ENCODE measurements at regions not wholly inside any gene's neighbourhood (a gene's known extent, or its start where the extent isn't known, plus 50 kb on each side); places are given as distances from the start of the nearest gene placed in this dataset.
"Not testable (repeated sequence)": the region's sequence is repeated elsewhere in the genome, so short reads cannot be mapped to it uniquely, and the experiment has no call there.

DNA sequence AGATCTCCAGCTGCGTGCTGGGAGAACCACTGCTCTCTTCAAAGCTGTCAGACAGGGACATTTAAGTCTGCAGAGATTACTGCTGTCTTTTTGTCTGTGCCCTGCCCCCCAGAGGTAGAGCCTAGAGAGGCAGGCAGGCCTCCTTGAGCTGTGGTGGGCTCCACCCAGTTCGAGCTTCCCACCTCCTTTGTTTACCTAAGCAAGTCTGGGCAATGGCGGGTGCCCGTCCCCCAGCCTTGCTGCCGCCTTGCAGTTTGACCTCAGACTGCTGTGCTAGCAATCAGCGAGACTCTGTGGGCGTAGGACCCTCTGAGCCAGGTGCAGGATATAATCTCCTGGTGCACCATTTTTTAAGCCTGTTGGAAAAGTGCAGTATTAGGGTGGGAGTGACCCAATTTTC is 128.6 kb downstream of the ACTR3 start:
- DNase-seq (ENCODE audit: low spot score); H3K4me3 ChIP-seq; H3K27ac ChIP-seq: not testable (repeated sequence)

DNA sequence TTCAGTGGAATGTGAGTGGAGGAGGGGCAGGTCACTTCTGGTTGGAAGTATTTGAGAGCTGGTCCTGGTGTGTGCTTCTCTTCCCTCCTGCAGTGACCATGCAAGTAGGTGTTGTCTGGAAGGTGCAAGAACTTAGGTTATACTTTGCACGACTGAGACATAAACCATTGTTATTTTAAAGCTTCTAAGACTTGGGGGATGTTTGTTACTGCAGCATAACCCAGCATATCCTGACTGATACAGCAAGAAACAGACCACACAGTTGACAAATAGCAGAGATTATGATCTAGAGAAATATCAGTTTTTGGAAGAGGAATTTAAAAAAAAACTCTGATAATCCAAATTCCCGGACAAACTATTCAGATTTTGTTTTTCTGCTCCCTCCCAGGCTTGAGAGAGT is 130.8 kb downstream of the ACTR3 start:
- TF ChIP-seq, protein P1, sequence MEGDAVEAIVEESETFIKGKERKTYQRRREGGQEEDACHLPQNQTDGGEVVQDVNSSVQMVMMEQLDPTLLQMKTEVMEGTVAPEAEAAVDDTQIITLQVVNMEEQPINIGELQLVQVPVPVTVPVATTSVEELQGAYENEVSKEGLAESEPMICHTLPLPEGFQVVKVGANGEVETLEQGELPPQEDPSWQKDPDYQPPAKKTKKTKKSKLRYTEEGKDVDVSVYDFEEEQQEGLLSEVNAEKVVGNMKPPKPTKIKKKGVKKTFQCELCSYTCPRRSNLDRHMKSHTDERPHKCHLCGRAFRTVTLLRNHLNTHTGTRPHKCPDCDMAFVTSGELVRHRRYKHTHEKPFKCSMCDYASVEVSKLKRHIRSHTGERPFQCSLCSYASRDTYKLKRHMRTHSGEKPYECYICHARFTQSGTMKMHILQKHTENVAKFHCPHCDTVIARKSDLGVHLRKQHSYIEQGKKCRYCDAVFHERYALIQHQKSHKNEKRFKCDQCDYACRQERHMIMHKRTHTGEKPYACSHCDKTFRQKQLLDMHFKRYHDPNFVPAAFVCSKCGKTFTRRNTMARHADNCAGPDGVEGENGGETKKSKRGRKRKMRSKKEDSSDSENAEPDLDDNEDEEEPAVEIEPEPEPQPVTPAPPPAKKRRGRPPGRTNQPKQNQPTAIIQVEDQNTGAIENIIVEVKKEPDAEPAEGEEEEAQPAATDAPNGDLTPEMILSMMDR (IDR thresholded peaks at IDR 0.05) = no peak
- H3K4me3 ChIP-seq = no peak overlapping the region
- no peak for DNase-seq (ENCODE audit: low spot score)
- no peak overlapping the region for H3K27ac ChIP-seq

DNA sequence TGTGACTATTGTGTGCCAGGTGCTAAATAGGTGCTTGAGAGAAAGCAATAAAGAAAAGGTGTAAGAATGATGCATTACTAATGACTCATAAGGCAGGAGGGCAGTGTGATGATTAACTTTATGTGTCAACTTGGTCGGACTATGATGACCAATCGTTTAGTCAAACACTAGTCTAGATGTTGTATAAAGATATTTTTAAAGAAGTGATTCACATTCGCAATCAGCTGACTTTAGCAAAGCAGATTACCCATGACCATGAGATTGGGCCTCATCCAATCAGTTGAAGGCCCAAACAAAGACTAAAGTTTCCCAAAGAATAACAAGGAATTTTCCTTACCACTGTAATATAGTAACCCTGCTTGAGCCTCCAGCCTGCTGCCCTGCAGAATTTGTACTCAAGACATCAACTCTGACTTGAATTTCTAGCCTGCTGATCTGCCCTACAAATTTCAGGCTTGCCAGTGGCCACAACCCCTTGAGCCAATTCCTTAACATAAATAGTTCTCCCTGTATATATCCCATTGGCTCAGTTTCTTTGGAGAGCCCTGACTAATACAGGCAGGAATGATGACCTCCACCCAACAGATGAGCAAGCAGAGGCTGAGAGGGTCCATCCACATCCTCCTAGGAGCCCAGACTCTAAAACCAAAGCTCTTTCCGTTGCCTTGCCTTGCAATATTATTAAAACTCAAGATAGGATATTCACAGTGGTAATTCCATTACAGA is 132.6 kb downstream of the ACTR3 start:
- Histone ChIP-seq H3K27ac (no peak overlapping the region), H3K4me3 (no peak overlapping the region)
- TF ChIP-seq, protein P1 (IDR thresholded peaks at IDR 0.05) = no peak
- no peak for DNase-seq (ENCODE audit: low spot score)

DNA sequence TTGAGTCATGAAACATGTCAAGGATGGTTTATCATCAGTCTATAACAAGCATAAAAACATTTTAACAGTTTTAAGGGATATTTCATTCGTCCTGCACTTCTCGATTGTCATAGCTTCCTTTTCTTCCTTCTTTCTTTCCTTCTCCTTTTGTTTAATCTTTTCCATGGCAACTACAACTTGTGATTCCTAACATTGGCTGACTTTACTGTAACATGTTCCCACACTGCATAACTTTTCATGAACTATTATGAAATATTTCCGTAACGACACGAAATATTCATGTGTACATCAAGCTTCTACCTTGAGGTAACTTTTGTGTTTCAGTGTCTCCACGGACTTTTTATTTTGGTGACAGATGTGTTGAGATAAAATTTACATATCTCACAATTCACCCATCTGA is 134.4 kb downstream of the ACTR3 start:
- no peak for DNase-seq (ENCODE audit: low spot score)

DNA sequence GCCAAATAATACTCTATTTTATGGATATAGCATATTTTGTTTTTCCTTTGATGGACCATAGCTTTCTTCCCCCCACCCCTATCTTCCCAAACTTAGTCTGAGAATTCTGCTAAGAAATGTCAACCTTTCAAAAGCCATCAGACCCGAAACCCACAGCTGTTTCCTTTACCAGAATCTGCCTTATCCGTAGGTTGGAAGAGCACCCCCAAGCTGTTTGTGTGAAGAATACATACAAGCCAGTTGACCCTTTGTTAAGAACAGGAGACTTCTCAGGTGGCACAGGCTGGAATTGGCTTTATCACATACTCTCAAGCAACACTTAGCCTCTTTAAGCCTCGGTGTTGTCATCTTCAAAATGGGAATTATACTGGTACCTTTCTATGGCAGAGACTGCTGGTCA is 135.1 kb downstream of the ACTR3 start:
- no peak for DNase-seq (ENCODE audit: low spot score)
- TF ChIP-seq, protein P1 (IDR thresholded peaks at IDR 0.05) = no peak
- Histone ChIP-seq H3K4me3 (no peak overlapping the region), H3K27ac (no peak overlapping the region)

More for the DNA sequence above, 134.4 kb downstream of the ACTR3 start:
- TF ChIP-seq, protein P1 (IDR thresholded peaks at IDR 0.05) = no peak
- Histone ChIP-seq H3K4me3 (no peak overlapping the region), H3K27ac (no peak overlapping the region)

DNA sequence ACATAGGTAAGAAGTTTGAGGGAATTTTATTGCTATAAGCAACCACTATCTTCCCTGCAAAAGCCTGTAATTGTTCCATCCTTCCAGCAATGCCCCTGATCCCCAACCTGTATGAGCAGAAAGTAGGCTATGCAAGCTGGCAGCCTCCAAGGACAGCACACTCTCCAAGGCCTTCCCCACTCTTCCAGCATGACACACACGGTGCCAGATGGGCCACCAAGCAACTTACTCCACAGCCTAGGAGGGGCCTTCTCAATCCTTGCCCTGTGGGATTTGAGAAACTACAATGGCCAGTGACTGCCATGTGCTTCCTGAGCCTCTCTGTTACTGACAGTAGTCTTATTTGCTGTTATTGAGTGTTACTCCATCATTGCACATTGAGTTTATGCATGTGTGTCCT is 137.5 kb downstream of the ACTR3 start:
- no peak for DNase-seq (ENCODE audit: low spot score)
- Histone ChIP-seq H3K4me3 (no peak overlapping the region), H3K27ac (no peak overlapping the region)
- TF ChIP-seq, protein P1 (IDR thresholded peaks at IDR 0.05) = no peak

DNA sequence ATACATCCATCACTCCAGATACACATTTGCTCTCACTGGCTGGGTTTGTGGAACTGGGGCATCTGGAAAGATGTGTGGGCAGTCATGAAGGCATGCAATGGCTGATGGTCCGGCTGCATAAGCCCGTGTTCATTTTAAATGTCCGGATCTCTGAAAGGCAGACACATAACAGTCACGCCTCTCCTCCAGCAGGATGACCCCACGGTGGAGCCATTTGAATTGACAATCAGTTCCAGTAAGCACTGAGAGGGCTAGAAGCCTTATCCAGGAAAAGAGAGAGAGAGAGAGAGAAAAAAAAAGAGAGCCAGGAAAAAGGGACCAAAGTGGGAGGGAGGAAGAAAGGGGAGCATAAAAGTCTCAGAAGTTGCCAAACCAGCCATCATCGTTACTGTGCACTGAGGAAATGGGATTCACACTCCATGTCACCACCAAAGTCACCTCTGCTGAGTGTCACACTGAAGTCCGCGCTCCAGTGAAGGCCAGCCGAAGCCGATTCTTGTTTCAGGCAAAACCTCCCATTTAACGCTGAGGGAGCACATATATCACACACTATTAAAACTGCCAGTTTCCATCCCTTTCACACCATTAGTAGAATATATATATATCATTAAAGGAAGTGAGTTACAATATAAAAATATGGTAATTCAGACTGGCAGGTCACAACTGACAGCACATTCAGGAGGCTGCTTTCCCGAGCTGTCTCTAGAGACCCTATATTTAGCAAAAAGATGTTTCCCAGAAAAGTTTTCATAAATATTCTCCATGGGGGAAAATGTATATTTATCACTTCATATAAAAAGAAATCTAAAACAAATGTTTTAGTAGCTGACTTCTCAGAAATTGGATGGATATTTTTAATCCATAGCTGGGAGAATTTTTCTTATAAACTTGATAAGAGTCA is 142.0 kb downstream of the ACTR3 start:
- Histone ChIP-seq H3K4me3 (no peak overlapping the region), H3K27ac (no peak overlapping the region)
- no peak for DNase-seq (ENCODE audit: low spot score)
- TF ChIP-seq, protein P1 (IDR thresholded peaks at IDR 0.05) = no peak

Data from coronary artery (tissue), 2 donors.